RWPE2 (cell line): ENCODE measurements at regions not wholly inside any gene's neighbourhood (a gene's known extent, or its start where the extent isn't known, plus 50 kb on each side); places are given as distances from the start of the nearest gene placed in this dataset.

Experiments
- ATAC-seq: fragments of 200-7000 bp; cut with Tn5 transposase; 3 replicates; pipeline ENCODE4 v1.9.1; 2021; ENCODE audit warnings: low read depth
- DNase-seq: peaks from one replicate; pipeline ENCODE4 v3.0.0-alpha.2; 2020; ENCODE audit warnings: low spot score
- H3K27ac ChIP-seq: fragments of 450-650 bp; 2 replicates; pipeline ENCODE4 v1.5.1; 2017; ENCODE audit warnings: mild to moderate bottlenecking; ENCODE audit not compliant: poor library complexity, severe bottlenecking
- H3K27me3 ChIP-seq: fragments of 250-450 bp; sonication (Bioruptor Pico); 2 replicates; pipeline ENCODE4 v1.5.1; 2021; ENCODE audit warnings: mild to moderate bottlenecking, moderate library complexity; ENCODE audit not compliant: insufficient read depth, poor library complexity, severe bottlenecking
- H3K36me3 ChIP-seq: fragments of 250-450 bp; sonication (Bioruptor Pico); 2 replicates; pipeline ENCODE4 v1.5.1; 2020; ENCODE audit warnings: low read depth, mild to moderate bottlenecking, moderate library complexity
- H3K4me1 ChIP-seq: fragments of 250-450 bp; sonication (Bioruptor Pico); 2 replicates; pipeline ENCODE4 v1.5.1; 2021; ENCODE audit warnings: mild to moderate bottlenecking, moderate library complexity; ENCODE audit not compliant: insufficient read depth, poor library complexity, severe bottlenecking
- H3K4me3 ChIP-seq: fragments of 250-450 bp; sonication (Bioruptor Pico); 2 replicates; pipeline ENCODE4 v1.5.1; 2021; ENCODE audit warnings: mild to moderate bottlenecking, moderate library complexity; ENCODE audit not compliant: severe bottlenecking
- H3K9me3 ChIP-seq: fragments of 250-450 bp; sonication (Bioruptor Pico); 2 replicates; pipeline ENCODE4 v1.5.1; 2021; ENCODE audit warnings: mild to moderate bottlenecking, moderate library complexity; ENCODE audit not compliant: severe bottlenecking
- CTCF ChIP-seq: fragments of 450-650 bp; IDR thresholded peaks from one replicate; pipeline ENCODE4 v1.5.1; 2017; ENCODE audit warnings: mild to moderate bottlenecking, moderate library complexity; ENCODE audit not compliant: poor library complexity, severe bottlenecking

- Histone ChIP-seq H3K27ac (no peak overlapping the region), H3K27me3 (no peaks in the 10 kb centered on the region), H3K9me3 (no peaks in the 10 kb centered on the region), H3K4me3 (no peak overlapping the region), H3K4me1 (no peaks in the 10 kb centered on the region), H3K36me3 (no peaks in the 10 kb centered on the region)
- ATAC-seq = no peak
- no peak for DNase-seq
- TF ChIP-seq CTCF = no peak
Measured at GRCh38 chr12:90682398-90682797, 272.6 kb downstream of the CCER1 start.

GRCh38 chr12:90679674-90680073 is 275.3 kb downstream of the CCER1 start:
- peak; percentile 38; the same call in 1 of the 3 replicates for ATAC-seq
- H3K27me3 ChIP-seq = no peaks in the 10 kb centered on the region

GRCh38 chr12:90677552-90677951 is 277.4 kb downstream of the CCER1 start:
- Histone ChIP-seq H3K9me3 (no peaks in the 10 kb centered on the region), H3K27me3 (no peaks in the 10 kb centered on the region), H3K4me3 (no peak overlapping the region), H3K36me3 (no peaks in the 10 kb centered on the region), H3K27ac (no peak overlapping the region), H3K4me1 (no peaks in the 10 kb centered on the region)
- ATAC-seq = no peak
- no peak for DNase-seq
- TF ChIP-seq CTCF = no peak

More at GRCh38 chr12:90679674-90680073, 275.3 kb downstream of the CCER1 start:
- H3K27ac ChIP-seq = no peak overlapping the region
- H3K9me3 ChIP-seq = no peaks in the 10 kb centered on the region
- no peak overlapping the region for H3K4me3 ChIP-seq
- no peaks in the 10 kb centered on the region for H3K36me3 ChIP-seq
- no peak for TF ChIP-seq CTCF
- DNase-seq = no peak
- no peaks in the 10 kb centered on the region for H3K4me1 ChIP-seq

GRCh38 chr12:90677055-90677454 is 277.9 kb downstream of the CCER1 start:
- no peaks in the 10 kb centered on the region for H3K36me3 ChIP-seq
- ATAC-seq = no peak
- no peak for TF ChIP-seq CTCF
- no peaks in the 10 kb centered on the region for H3K4me1 ChIP-seq
- no peaks in the 10 kb centered on the region for H3K27me3 ChIP-seq
- H3K27ac ChIP-seq = no peak overlapping the region
- no peaks in the 10 kb centered on the region for H3K9me3 ChIP-seq
- H3K4me3 ChIP-seq = no peak overlapping the region
- no peak for DNase-seq

GRCh38 chr12:90675106-90675505 is 279.9 kb downstream of the CCER1 start:
- TF ChIP-seq CTCF = no peak
- no peak overlapping the region for H3K27ac ChIP-seq
- DNase-seq (no peak), ATAC-seq (no peak)
- no peaks in the 10 kb centered on the region for H3K9me3 ChIP-seq
- no peak overlapping the region for H3K4me3 ChIP-seq
- H3K36me3 ChIP-seq = no peaks in the 10 kb centered on the region
- H3K27me3 ChIP-seq = no peaks in the 10 kb centered on the region
- H3K4me1 ChIP-seq = no peaks in the 10 kb centered on the region
